Activated CD4-positive, alpha-beta T cell treated with anti-CD3 and anti-CD28 coated beads for 36 hours (primary cell): ENCODE measurements at regions not wholly inside any gene's neighbourhood (a gene's known extent, or its start where the extent isn't known, plus 50 kb on each side); places are given as distances from the start of the nearest gene placed in this dataset.

Source experiments
- ATAC-seq: fragments of 200-7000 bp; cut with Tn5 transposase; one replicate; pipeline ENCODE4 v1.10.0; 2021; ENCODE audit warnings: mild to moderate bottlenecking, moderate library complexity
- CTCF ChIA-PET: fragments of 350-600 bp; sonication (Branson Sonifier 250); formaldehyde crosslinking; loops from one replicate; lab custom pipeline; 2021; ENCODE audit warnings: antibody characterized with exemption; lab: Charles Lee
- POLR2A ChIA-PET: fragments of 350-600 bp; sonication (Branson Sonifier 250); formaldehyde crosslinking; loops from one replicate; lab custom pipeline; 2021; ENCODE audit warnings: antibody characterized with exemption, inconsistent platforms; lab: Charles Lee
- DNase-seq: peaks from one replicate; pipeline ENCODE4 v3.0.0-alpha.2; 2020
- H3K27ac Mint-ChIP-seq: one replicate; pipeline ENCODE4 v1.8.0; 2021; ENCODE audit warnings: mixed read lengths
- H3K27me3 Mint-ChIP-seq: one replicate; pipeline ENCODE4 v1.8.0; 2021; ENCODE audit warnings: mixed read lengths
- H3K36me3 Mint-ChIP-seq: one replicate; pipeline ENCODE4 v1.8.0; 2021; ENCODE audit warnings: low read depth, mixed read lengths
- H3K4me1 Mint-ChIP-seq: one replicate; pipeline ENCODE4 v1.8.0; 2021; ENCODE audit warnings: mixed read lengths
- H3K4me3 Mint-ChIP-seq: one replicate; pipeline ENCODE4 v1.8.0; 2021; ENCODE audit warnings: mild to moderate bottlenecking, moderate library complexity, mixed read lengths
- H3K9me3 Mint-ChIP-seq: one replicate; pipeline ENCODE4 v1.8.0; 2021; ENCODE audit warnings: low read depth, mixed read lengths
- intact Hi-C, 2 experiments: fragments of 100-400 bp; cut with DNase I in 1 of 2; cut with micrococcal nuclease in 1 of 2; formaldehyde crosslinking; loops; one replicate each; pipeline versions ENCODE4 v1.14.2 to v1.15.1; 2022 to 2024; cut with DNase I, micrococcal nuclease

GRCh38 chr15:81625896-81626295 is 251.9 kb upstream of the TMC3 start:
- intact Hi-C loops: no loop called here
- no peak for ATAC-seq
- no peak for DNase-seq
- H3K4me1 Mint-ChIP-seq: no peaks in the 10 kb centered on the region
- no peaks in the 10 kb centered on the region for H3K9me3 Mint-ChIP-seq
- ChIA-PET CTCF (no interaction called here), POLR2A (no interaction called here)
- peaks cover 10% of the 10 kb centered on the region for H3K27me3 Mint-ChIP-seq
- H3K4me3 Mint-ChIP-seq: no peak overlapping the region
- H3K36me3 Mint-ChIP-seq: no peaks in the 10 kb centered on the region
- no peak overlapping the region for H3K27ac Mint-ChIP-seq

GRCh38 chr15:81619002-81619401 is 245.0 kb upstream of the TMC3 start:
- CTCF ChIA-PET: no interaction called here
- H3K36me3 Mint-ChIP-seq: no peaks in the 10 kb centered on the region
- POLR2A ChIA-PET: no interaction called here
- no peak overlapping the region for H3K4me3 Mint-ChIP-seq
- ATAC-seq (no peak), DNase-seq (no peak)
- peaks cover 4% of the 10 kb centered on the region for H3K27me3 Mint-ChIP-seq
- intact Hi-C loops: no loop called here
- H3K9me3 Mint-ChIP-seq: no peaks in the 10 kb centered on the region
- H3K27ac Mint-ChIP-seq: no peak overlapping the region
- H3K4me1 Mint-ChIP-seq: no peaks in the 10 kb centered on the region

GRCh38 chr15:81612631-81613030 is 238.6 kb upstream of the TMC3 start:
- ChIA-PET POLR2A (no interaction called here), CTCF (interaction anchor here (0.6 kb wide), 1 partner anchor 73 kb away, joined by 3 read pairs; no protein-coding TSS in a partner anchor)
- Mint-ChIP-seq H3K27ac (no peak overlapping the region), H3K27me3 (peaks cover 8% of the 10 kb centered on the region), H3K9me3 (no peaks in the 10 kb centered on the region), H3K36me3 (no peaks in the 10 kb centered on the region), H3K4me1 (no peaks in the 10 kb centered on the region), H3K4me3 (no peak overlapping the region)
- intact Hi-C loops: no loop called here
- no peak for DNase-seq
- no peak for ATAC-seq

GRCh38 chr15:81611679-81612078 is 237.7 kb upstream of the TMC3 start:
- H3K27me3 Mint-ChIP-seq: peaks cover 8% of the 10 kb centered on the region
- H3K9me3 Mint-ChIP-seq: no peaks in the 10 kb centered on the region
- POLR2A ChIA-PET: no interaction called here
- H3K36me3 Mint-ChIP-seq: no peaks in the 10 kb centered on the region
- H3K4me3 Mint-ChIP-seq: no peak overlapping the region
- intact Hi-C loops: no loop called here
- H3K4me1 Mint-ChIP-seq: no peaks in the 10 kb centered on the region
- ATAC-seq: no peak
- no peak for DNase-seq
- no peak overlapping the region for H3K27ac Mint-ChIP-seq
- CTCF ChIA-PET: no interaction called here

DNA sequence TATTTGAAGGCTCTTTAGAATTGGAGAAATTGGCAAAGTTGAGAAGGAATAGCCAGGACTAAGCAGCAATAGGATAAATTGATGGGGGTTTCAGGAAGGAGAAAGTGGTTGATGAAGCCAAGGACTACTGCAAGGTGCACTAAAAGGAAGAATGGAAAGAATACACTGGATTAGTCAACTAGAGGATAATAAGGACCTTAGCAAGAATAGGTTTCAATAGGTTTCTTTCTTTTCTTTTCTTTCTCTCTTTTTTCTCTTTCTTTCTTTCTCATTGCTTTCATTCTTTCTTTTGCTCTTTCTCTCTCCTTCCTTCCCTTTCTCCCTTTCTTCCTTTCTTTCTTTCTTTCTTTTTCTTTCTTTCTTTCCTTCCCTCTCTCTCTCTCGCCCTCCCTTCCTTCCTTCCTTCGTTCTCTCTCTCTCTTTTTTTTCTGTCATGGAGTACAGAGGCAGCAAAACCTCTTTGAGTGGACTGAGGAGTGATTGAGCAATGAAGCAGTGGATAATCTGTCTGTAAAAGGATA is 234.4 kb upstream of the TMC3 start:
- POLR2A ChIA-PET: no interaction called here
- no peaks in the 10 kb centered on the region for H3K9me3 Mint-ChIP-seq
- H3K27me3 Mint-ChIP-seq: peaks cover 8% of the 10 kb centered on the region
- DNase-seq (no peak), ATAC-seq (no peak)
- no peak overlapping the region for H3K27ac Mint-ChIP-seq
- CTCF ChIA-PET: no interaction called here
- intact Hi-C loops: no loop called here
- H3K4me3 Mint-ChIP-seq: no peak overlapping the region
- no peaks in the 10 kb centered on the region for H3K4me1 Mint-ChIP-seq
- no peaks in the 10 kb centered on the region for H3K36me3 Mint-ChIP-seq

GRCh38 chr15:81604713-81605112 is 230.7 kb upstream of the TMC3 start:
- Mint-ChIP-seq H3K27me3 (peaks cover 6% of the 10 kb centered on the region), H3K27ac (no peak overlapping the region), H3K9me3 (peaks cover 12% of the 10 kb centered on the region), H3K4me3 (no peak overlapping the region), H3K36me3 (no peaks in the 10 kb centered on the region), H3K4me1 (no peaks in the 10 kb centered on the region)
- CTCF ChIA-PET: no interaction called here
- no peak for DNase-seq
- POLR2A ChIA-PET: no interaction called here
- intact Hi-C loops: no loop called here
- ATAC-seq: no peak

GRCh38 chr15:81596159-81596865 is 222.3 kb upstream of the TMC3 start:
- Mint-ChIP-seq H3K27ac (no peak overlapping the region), H3K4me1 (no peaks in the 10 kb centered on the region), H3K9me3 (peaks cover 9% of the 10 kb centered on the region), H3K4me3 (no peak overlapping the region), H3K27me3 (peaks cover 13% of the 10 kb centered on the region), H3K36me3 (no peaks in the 10 kb centered on the region)
- no peak for ATAC-seq
- intact Hi-C loops: no loop called here
- POLR2A ChIA-PET: no interaction called here
- CTCF ChIA-PET: interaction anchor here (0.8 to 1.5 kb wide), 2 partner anchors 20 to 372 kb away, joined by 4 to 5 read pairs; no protein-coding TSS in a partner anchor
- no peak for DNase-seq

DNA sequence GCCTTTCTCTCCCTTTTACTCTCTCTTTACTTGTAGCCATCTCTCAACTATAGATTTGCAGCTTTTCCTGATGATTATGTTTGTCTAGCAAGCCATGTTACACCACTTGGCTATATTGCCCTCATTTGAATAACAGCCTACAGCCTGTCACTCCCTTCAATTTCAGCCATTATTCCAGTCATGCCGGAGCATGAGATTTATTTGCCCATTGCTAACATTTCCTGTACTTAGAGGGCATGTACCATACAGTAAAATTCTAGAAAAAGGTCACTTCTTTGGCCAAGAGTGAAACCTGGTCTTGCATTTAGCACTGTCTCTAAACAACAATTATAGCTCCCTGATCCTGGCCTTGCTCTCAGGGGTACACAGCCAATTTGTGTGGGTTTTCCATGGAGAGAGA is 221.7 kb upstream of the TMC3 start:
- Mint-ChIP-seq H3K36me3 (no peaks in the 10 kb centered on the region), H3K9me3 (peaks cover 7% of the 10 kb centered on the region), H3K4me1 (no peaks in the 10 kb centered on the region), H3K27ac (no peak overlapping the region), H3K4me3 (no peak overlapping the region), H3K27me3 (peaks cover 13% of the 10 kb centered on the region)
- POLR2A ChIA-PET: no interaction called here
- intact Hi-C loops: no loop called here
- DNase-seq: no peak
- CTCF ChIA-PET: interaction anchor here (1.5 kb wide), 1 partner anchor 21 kb away, joined by 5 read pairs; no protein-coding TSS in a partner anchor
- ATAC-seq: no peak

GRCh38 chr15:81589671-81590070 is 215.7 kb upstream of the TMC3 start:
- Mint-ChIP-seq H3K27me3 (no peaks in the 10 kb centered on the region), H3K27ac (no peak overlapping the region), H3K9me3 (peaks cover 2% of the 10 kb centered on the region), H3K4me1 (no peaks in the 10 kb centered on the region), H3K36me3 (no peaks in the 10 kb centered on the region), H3K4me3 (no peak overlapping the region)
- no peak for DNase-seq
- ChIA-PET CTCF (interaction anchor here (0.9 kb wide), 1 partner anchor 10 kb away, joined by 3 read pairs; no protein-coding TSS in a partner anchor), POLR2A (no interaction called here)
- no peak for ATAC-seq
- intact Hi-C loops: no loop called here

DNA sequence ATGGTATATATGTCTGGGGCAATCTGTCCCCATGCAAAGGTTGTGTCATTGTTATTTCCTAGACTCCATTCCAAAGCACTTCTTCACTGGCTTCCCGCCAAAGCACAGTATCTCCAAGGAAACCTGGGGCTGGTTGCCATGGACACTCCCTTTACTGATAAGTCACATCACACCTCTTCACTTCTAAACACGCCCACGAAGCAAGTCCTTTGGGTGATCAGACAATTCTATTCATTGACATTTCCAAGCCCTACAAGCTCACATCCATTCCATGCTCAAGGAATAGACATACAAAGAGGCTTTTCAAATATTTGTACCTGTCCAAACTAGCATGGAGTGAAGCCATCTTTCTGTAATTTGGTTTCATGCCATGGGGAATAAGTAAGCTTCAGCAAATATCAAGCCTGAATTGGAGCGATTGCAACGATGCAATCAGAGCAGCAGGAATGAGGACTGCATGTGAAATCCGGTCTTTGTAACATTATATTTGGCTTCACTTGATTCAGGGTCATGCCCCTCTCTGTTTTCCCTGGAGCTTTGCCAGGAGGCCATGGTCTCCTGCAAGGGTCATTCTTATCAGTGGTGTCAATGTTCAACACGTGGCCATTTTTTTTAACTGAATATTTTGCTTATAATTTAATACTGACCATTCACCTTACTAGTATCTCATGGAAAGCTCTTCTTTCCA is 201.6 kb upstream of the TMC3 start:
- ATAC-seq (no peak), DNase-seq (no peak)
- ChIA-PET CTCF (no interaction called here), POLR2A (no interaction called here)
- H3K4me1 Mint-ChIP-seq: no peaks in the 10 kb centered on the region
- H3K27me3 Mint-ChIP-seq: peaks cover 17% of the 10 kb centered on the region
- H3K4me3 Mint-ChIP-seq: no peak overlapping the region
- no peaks in the 10 kb centered on the region for H3K36me3 Mint-ChIP-seq
- no peaks in the 10 kb centered on the region for H3K9me3 Mint-ChIP-seq
- intact Hi-C loops: no loop called here
- H3K27ac Mint-ChIP-seq: no peak overlapping the region

GRCh38 chr15:81573098-81573746 is 199.2 kb upstream of the TMC3 start:
- Mint-ChIP-seq H3K9me3 (no peaks in the 10 kb centered on the region), H3K27me3 (peaks cover 15% of the 10 kb centered on the region), H3K27ac (no peak overlapping the region), H3K4me1 (no peaks in the 10 kb centered on the region), H3K36me3 (no peaks in the 10 kb centered on the region), H3K4me3 (no peak overlapping the region)
- POLR2A ChIA-PET: interaction anchor here (0.8 kb wide), 1 partner anchor 1342 kb away, joined by 5 read pairs; no protein-coding TSS in a partner anchor
- no peak for DNase-seq
- no peak for ATAC-seq
- CTCF ChIA-PET: no interaction called here
- intact Hi-C loops: no loop called here
